ENCODE measurements at regions not wholly inside any gene's neighbourhood (a gene's known extent, or its start where the extent isn't known, plus 50 kb on each side); places are given as distances from the start of the nearest gene placed in this dataset.
A peak's percentile ranks its signal among the peaks of the same experiment; 100 is the strongest.
"Not testable (repeated sequence)": the region's sequence is repeated elsewhere in the genome, so short reads cannot be mapped to it uniquely, and the experiment has no call there.

DNA sequence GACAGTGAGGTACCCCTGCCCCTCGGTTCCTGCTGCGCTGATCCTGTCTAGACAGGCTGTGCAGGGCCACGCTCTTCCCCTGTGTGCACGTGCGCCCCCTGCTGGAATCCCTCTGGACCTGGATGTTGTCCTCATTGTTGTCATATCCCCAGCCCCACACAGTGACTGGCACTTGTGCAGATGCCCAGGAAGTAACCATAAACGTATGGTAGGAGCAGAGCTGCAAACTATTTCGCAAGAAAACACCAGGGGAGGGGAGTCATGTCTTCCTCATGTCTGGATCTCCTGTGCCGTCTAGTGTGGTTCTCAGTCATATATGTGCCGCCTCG, 114.7 kb downstream of the CRYBB2 start:
- in situ Hi-C loops (cut with HindIII; ENCODE audit: low pct_unique_long_range_greater_than_20kb, low sequenced_read_pairs): no loop called here
- TF ChIP-seq JUND (IDR thresholded peaks at IDR 0.05; ENCODE audit: low read depth): no peak
- peak in 1 of 2 experiments; percentile 59 for DNase-seq (ENCODE audit: low read depth in 1 of 2, low spot score in 1 of 2)

DNA sequence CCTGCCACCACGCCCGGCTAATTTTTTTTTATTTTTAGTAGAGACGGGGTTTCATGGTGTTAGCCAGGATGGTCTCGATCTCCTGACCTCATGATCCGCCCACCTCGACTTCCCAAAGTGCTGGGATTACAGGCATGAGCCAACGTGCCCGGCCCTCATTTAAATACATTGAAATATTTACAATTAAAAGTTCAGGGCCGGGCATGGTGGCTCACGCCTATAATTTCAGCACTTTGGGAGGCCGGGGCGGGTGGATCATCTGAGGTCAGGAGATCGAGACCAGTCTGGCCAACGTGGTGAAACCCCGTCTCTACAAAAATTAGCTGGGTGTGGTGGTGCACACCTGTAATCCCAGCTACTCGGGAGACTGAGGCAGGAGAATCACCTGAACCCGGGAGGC, 115.2 kb downstream of the CRYBB2 start:
- DNase-seq (ENCODE audit: low read depth in 1 of 2, low spot score in 1 of 2); in situ Hi-C loops (cut with HindIII; ENCODE audit: low pct_unique_long_range_greater_than_20kb, low sequenced_read_pairs): not testable (repeated sequence)

DNA sequence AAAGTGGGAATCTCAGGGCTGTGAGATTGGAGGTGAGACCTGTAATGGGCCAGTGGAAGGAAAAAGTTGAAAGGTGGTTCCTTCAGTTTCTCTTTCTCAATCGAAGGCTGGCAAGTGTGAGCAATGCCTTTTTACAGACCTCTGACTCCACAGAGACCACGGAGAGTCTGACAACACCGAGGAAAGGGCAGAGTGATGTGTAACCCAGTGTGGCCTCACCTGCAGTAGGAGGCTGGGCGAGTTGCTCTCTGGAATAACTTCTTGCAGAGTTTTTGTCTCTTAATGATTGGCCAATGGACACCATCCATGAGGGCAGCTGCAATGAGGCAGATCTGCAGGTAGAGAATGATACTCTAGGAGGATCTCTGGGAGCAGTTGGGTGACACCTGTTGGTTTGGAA, 115.8 kb downstream of the CRYBB2 start:
- in situ Hi-C loops (cut with HindIII; ENCODE audit: low pct_unique_long_range_greater_than_20kb, low sequenced_read_pairs); DNase-seq (ENCODE audit: low read depth in 1 of 2, low spot score in 1 of 2): not testable (repeated sequence)

DNA sequence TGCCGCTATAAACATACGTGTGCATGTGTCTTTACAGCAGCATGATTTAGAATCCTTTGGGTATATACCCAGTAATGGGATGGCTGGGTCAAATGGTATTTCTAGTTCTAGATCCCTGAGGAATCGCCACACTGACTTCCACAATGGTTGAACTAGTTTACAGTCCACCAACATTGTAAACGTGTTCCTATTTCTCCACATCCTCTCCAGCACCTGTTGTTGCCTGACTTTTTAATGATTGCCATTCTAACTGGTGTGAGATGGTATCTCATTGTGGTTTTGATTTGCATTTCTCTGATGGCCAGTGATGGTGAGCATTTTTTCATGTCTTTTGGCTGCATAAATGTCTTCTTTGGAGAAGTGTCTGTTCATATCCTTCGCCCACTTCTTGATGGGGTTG, 121.1 kb downstream of the CRYBB2 start:
- in situ Hi-C loops (cut with HindIII; ENCODE audit: low pct_unique_long_range_greater_than_20kb, low sequenced_read_pairs); DNase-seq (ENCODE audit: low read depth in 1 of 2, low spot score in 1 of 2): not testable (repeated sequence)

DNA sequence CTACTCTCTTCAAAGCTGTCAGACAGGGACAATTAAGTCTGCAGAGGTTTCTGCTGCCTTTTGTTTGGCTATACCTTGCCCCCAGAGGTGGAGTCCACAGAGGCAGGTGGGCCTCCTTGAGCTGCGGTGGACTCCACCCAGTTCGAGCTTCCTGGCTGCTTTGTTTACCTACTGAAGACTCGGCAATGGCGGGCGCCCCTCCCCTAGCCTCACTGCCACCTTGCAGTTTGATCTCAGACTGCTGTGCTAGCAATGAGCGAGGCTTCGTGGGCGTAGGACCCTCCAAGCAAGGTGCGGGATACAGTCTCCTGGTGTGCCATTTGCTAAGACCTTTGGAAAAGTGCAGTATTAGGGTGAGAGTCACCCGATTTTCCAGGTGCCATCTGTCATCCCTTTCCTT, 124.9 kb downstream of the CRYBB2 start:
- in situ Hi-C loops (cut with HindIII; ENCODE audit: low pct_unique_long_range_greater_than_20kb, low sequenced_read_pairs); DNase-seq (ENCODE audit: low read depth in 1 of 2, low spot score in 1 of 2): not testable (repeated sequence)

DNA sequence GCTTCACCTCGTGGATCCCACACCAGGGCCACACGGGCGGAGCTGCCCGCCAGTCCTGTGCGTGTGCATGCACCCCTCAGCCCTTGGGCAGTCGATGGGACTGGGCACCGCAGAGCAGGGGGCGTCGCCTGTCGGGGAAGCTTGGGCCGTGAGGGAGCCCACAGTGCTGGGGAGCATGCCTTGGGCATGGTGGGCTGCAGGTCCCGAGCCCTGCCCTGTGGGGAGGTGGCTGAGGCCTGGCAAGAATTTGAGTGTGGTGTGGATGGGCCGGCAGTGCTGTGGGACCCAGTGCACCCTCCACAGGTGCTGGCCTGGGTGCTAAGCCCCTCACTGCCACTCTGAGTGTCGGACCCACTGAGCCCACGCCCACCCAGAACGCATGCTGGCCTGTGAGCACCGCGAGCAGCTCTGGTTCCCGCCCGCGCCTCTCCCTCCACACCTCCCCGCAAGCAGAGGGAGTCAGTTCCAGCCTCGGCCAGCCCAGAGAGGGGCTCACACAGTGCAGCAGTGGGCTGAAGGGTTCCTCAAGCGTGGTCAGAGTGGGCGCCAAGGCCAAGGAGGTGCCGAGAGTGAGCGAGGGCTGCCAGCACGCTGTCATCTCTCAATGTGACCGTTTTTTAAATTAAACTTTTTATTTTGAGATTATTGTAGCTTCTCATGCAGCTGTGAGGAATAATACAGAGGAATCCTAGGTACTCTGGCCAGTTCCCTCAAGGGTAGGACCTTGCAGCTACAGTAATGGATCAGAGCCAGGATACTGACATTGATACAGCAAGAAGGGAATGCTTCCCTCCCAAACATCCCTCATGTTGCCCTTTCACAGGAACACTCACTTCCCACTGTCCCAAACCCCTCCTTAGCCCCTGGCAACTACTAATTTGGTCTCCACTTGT, 127.7 kb downstream of the CRYBB2 start:
- no peak for DNase-seq (ENCODE audit: low read depth in 1 of 2, low spot score in 1 of 2)
- no peak for TF ChIP-seq JUND (IDR thresholded peaks at IDR 0.05; ENCODE audit: low read depth)
- in situ Hi-C loops (cut with HindIII; ENCODE audit: low pct_unique_long_range_greater_than_20kb, low sequenced_read_pairs): no loop called here

DNA sequence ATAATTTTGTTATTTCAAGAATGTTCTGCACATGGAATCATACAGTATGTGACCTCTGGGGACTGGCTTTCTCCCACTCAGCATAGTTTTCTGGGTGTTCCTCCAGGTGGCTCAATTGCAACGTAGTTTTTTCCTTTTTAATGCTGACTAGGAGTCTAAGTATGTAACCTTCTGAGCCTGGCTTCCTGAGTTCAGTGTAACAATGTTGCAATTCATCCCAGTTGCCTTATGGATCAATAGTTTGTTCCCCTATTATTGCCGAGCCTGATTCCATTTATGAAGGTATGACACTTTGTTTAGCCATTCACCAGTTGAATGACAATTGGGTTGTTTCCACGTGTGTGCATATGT, 128.3 kb downstream of the CRYBB2 start:
- TF ChIP-seq JUND (IDR thresholded peaks at IDR 0.05; ENCODE audit: low read depth): no peak
- in situ Hi-C loops (cut with HindIII; ENCODE audit: low pct_unique_long_range_greater_than_20kb, low sequenced_read_pairs): no loop called here
- no peak for DNase-seq (ENCODE audit: low read depth in 1 of 2, low spot score in 1 of 2)

DNA sequence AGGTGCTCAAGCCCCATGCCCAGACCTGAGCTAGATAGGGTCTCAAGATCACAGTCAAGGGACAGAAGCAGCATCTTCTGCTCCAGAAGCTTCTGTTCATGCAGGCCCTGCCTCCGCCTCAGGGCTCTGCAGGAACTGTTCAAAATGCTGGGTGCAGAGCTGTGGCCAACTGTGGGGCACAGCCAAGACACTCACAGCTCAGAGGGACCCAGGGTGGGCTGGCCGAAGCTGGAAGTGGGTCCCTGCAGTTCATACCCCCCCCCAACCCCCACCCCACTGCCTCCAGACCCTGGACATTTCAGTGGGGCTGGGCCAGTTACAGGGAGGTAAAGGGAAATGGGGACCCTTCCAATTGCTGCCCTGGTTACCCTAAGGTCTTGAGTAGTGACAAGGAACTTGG, 129.0 kb downstream of the CRYBB2 start:
- no peak for TF ChIP-seq JUND (IDR thresholded peaks at IDR 0.05; ENCODE audit: low read depth)
- no peak for DNase-seq (ENCODE audit: low read depth in 1 of 2, low spot score in 1 of 2)
- in situ Hi-C loops (cut with HindIII; ENCODE audit: low pct_unique_long_range_greater_than_20kb, low sequenced_read_pairs): no loop called here

DNA sequence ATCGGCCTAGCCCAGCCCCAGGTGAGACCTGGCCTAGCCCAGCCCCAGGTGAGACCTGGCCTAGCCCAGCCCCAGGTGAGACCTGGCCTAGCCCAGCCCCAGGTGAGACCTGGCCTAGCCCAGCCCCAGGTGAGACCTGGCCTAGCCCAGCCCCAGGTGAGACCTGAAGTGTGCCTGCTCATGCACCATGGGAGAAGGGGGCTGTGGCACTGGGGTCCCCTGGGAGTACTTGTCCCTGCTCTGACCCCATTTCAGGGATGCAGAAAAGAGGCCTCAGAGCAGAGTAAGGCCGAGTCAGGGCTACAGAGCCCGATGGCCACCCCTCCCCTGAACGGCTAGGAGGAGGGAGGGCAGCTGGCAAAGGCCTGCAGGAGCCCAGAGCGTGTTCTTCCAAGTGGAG, 129.6 kb downstream of the CRYBB2 start:
- in situ Hi-C loops (cut with HindIII; ENCODE audit: low pct_unique_long_range_greater_than_20kb, low sequenced_read_pairs); DNase-seq (ENCODE audit: low read depth in 1 of 2, low spot score in 1 of 2): not testable (repeated sequence)

DNA sequence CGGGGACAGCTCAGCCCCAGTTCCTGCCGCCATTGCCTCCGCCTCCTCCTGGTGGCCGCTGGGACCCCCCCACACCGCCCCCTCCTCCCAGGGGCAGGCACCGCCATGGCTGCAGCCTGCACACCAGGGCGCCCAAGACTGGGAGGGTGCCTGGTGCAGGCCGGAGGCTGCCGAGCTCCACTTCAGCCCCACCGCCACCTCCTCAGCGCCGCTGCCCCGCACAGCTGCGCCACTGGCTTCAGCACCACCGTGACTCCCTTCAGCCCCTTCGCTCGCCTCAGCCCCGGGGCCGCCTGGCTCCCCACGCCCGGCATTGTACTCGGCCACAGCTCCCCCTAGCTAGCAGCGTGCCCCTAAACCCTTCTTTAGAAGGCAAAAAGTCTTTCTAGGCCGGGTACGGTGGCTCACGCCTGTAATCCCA, 131.1 kb downstream of the CRYBB2 start:
- TF ChIP-seq JUND (IDR thresholded peaks at IDR 0.05; ENCODE audit: low read depth): no peak
- in situ Hi-C loops (cut with HindIII; ENCODE audit: low pct_unique_long_range_greater_than_20kb, low sequenced_read_pairs): no loop called here
- no peak for DNase-seq (ENCODE audit: low read depth in 1 of 2, low spot score in 1 of 2)

DNA sequence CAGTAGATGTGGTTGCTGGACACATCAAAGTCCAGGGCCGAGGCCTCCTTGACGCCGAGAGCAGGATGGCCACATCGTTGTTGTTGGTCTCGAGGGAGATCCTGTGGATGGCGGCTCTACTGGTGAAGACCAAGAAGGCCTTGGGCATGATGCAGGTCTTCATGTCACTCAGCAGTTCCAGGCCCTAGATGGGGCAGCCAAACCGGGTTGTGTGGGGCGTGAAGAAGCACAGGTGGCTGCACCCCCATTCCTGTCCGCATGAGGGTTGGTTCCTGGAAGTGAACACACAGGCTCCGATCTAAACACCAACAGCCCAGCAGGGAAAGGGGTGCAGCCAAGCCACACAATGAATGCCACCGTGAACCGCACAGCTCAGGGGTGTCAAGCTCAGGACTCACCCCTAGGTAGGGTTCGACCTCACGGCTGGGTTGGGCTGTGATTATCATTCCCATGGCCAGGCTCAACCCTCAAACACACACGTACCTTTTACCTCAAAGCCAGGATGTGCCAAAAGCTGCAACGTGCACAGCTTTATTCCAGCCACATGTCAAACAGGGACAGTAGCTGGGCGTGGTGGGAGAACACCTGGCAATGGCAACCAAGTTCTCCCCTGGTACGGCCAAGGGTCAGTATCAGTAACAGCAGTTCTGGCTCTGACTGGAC, 132.3 kb downstream of the CRYBB2 start:
- no peak for DNase-seq (ENCODE audit: low read depth in 1 of 2, low spot score in 1 of 2)
- in situ Hi-C loops (cut with HindIII; ENCODE audit: low pct_unique_long_range_greater_than_20kb, low sequenced_read_pairs): no loop called here
- no peak for TF ChIP-seq JUND (IDR thresholded peaks at IDR 0.05; ENCODE audit: low read depth)

DNA sequence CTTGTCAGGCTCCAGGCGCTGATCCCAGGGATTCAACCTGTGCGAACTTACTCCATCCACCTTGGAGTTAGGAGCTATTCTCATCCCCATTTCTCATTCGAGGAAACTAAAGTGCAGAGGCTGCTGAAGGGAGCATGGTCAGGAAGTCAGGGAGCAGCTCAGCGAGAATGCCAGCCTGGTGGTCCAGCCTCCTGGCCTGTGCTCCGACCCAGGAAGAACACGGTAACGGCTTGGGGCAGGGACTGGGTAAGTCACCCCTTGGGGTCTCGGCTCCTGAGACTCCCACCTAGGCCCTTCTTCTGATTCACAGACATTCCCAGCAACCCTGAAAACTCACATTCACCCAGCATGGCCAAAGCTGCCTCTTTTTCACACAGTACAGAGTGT, 132.8 kb downstream of the CRYBB2 start:
- in situ Hi-C loops (cut with HindIII; ENCODE audit: low pct_unique_long_range_greater_than_20kb, low sequenced_read_pairs): no loop called here
- TF ChIP-seq JUND (IDR thresholded peaks at IDR 0.05; ENCODE audit: low read depth): no peak
- no peak for DNase-seq (ENCODE audit: low read depth in 1 of 2, low spot score in 1 of 2)

DNA sequence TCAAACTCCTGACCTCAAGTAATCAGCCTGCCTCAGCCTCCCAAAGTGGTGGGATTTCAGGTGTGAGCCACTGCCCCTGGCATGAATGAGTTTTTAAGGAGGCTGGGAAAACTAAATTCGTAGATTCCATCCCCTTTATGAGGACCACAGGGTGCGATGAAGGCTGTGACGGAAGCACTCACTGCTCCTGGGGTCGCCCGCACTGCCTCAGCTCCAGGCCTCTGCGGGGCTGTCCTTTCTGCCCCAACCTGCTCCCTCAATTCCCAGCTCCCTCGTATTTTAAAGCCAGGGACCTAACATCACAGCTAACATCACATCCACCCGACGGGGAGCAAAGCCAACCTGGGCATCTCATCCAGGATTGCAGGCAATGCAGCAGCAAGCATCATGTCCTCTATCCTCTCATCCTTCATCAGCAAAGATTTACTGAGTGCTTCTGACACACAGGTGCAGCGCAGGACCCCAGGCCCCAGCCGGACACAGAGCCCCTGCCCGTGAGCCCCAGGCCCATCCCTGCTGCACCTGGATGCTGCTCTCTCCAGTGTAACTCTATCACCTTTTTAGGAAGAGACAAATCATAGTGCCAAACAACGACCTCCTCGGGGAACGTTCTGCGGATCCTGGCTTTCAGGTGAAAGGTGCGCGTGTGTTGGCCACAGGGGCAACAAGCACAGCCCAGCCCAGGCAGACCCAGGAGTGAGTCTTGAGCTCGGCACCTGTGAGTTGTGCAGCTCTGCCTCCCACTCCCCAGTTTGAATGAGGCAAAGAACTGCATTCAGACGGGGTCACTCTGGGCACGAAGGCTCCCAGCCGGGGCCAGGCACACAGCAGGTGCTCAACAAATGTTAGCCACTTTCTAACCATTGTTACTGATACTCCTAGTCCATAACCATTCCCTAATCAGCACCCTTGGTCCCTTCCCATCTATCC, 134.3 kb downstream of the CRYBB2 start:
- TF ChIP-seq JUND (IDR thresholded peaks at IDR 0.05; ENCODE audit: low read depth): no peak
- in situ Hi-C loops (cut with HindIII; ENCODE audit: low pct_unique_long_range_greater_than_20kb, low sequenced_read_pairs): no loop called here
- DNase-seq (ENCODE audit: low read depth in 1 of 2, low spot score in 1 of 2): no peak
